MM.1S (cell line): ENCODE measurements at regions not wholly inside any gene's neighbourhood (a gene's known extent, or its start where the extent isn't known, plus 50 kb on each side); places are given as distances from the start of the nearest gene placed in this dataset.

ENCODE experiments used
- DNase-seq: peaks from one replicate; pipeline ENCODE4 v3.0.0-alpha.2; 2015
- H2AFZ ChIP-seq: fragments of 300-600 bp; sonication (generic); 2 replicates; pipeline ENCODE4 v1.6.0; 2016; ENCODE audit warnings: antibody characterized with exemption, low read length
- H3F3A ChIP-seq: fragments of 300-600 bp; sonication (generic); 2 replicates; pipeline ENCODE4 v1.6.1; 2016; ENCODE audit warnings: mild to moderate bottlenecking, antibody characterized with exemption, low read length, moderate library complexity, mixed read lengths; ENCODE audit not compliant: insufficient read depth
- H3K27ac ChIP-seq: fragments of 300-600 bp; sonication (generic); 2 replicates; pipeline ENCODE4 v1.5.1; 2016; ENCODE audit warnings: mild to moderate bottlenecking, low read length
- H3K27me3 ChIP-seq: fragments of 300-600 bp; sonication (generic); replicated peaks from 2 replicates; pipeline ENCODE4 v1.6.0; 2016; ENCODE audit warnings: low read length; ENCODE audit not compliant: insufficient read depth
- H3K36me3 ChIP-seq: fragments of 300-600 bp; sonication (generic); replicated peaks from 2 replicates; pipeline ENCODE4 v1.6.1; 2016; ENCODE audit warnings: mild to moderate bottlenecking, low read length, mixed read lengths; ENCODE audit not compliant: insufficient read depth
- H3K4me1 ChIP-seq: fragments of 300-600 bp; sonication (generic); 2 replicates; pipeline ENCODE4 v1.6.1; 2016; ENCODE audit warnings: low read length, mixed read lengths
- H3K4me2 ChIP-seq: fragments of 300-600 bp; sonication (generic); 2 replicates; pipeline ENCODE4 v1.6.0; 2016; ENCODE audit warnings: low read depth, low read length
- H3K4me3 ChIP-seq: fragments of 300-600 bp; sonication (generic); 2 replicates; pipeline ENCODE4 v1.5.1; 2016; ENCODE audit warnings: low read length, mixed read lengths
- H3K79me2 ChIP-seq: fragments of 300-600 bp; sonication (generic); 2 replicates; pipeline ENCODE4 v1.6.1; 2016; ENCODE audit warnings: mixed run types, low read length, mixed read lengths
- H3K9ac ChIP-seq: fragments of 300-600 bp; sonication (generic); 2 replicates; pipeline ENCODE4 v1.6.1; 2016; ENCODE audit warnings: low read length, mixed read lengths
- H3K9me2 ChIP-seq: fragments of 300-600 bp; sonication (generic); replicated peaks from 2 replicates; pipeline ENCODE4 v1.6.1; 2016; ENCODE audit warnings: mild to moderate bottlenecking, low read length, mixed read lengths; ENCODE audit not compliant: insufficient read depth
- H3K9me3 ChIP-seq: fragments of 300-600 bp; sonication (generic); replicated peaks from 2 replicates; pipeline ENCODE4 v1.6.1; 2016; ENCODE audit warnings: mild to moderate bottlenecking, low read length, mixed read lengths; ENCODE audit not compliant: insufficient read depth
- H4K20me1 ChIP-seq: fragments of 300-600 bp; sonication (generic); 2 replicates; pipeline ENCODE4 v1.6.1; 2016; ENCODE audit warnings: mild to moderate bottlenecking, low read length, moderate library complexity, mixed read lengths; ENCODE audit not compliant: insufficient read depth
- EZH2 ChIP-seq: fragments of 300-600 bp; sonication (generic); optimal IDR thresholded peaks from 2 replicates; pipeline ENCODE3; 2017; ENCODE audit warnings: low read depth, mild to moderate bottlenecking, antibody characterized with exemption, low read length, mixed read lengths
- EZH2phosphoT487 ChIP-seq: fragments of 300-600 bp; sonication (generic); IDR thresholded peaks from 2 replicates; pipeline ENCODE4 v1.6.1; 2018; ENCODE audit warnings: antibody characterized with exemption, low read length
- TF ChIP-seq, protein P1 (sequence below): fragments of 300-600 bp; sonication (generic); IDR thresholded peaks from 2 replicates; pipeline ENCODE4 v1.5.1; 2016; ENCODE audit warnings: antibody characterized with exemption, low read length, mixed read lengths

DNA sequence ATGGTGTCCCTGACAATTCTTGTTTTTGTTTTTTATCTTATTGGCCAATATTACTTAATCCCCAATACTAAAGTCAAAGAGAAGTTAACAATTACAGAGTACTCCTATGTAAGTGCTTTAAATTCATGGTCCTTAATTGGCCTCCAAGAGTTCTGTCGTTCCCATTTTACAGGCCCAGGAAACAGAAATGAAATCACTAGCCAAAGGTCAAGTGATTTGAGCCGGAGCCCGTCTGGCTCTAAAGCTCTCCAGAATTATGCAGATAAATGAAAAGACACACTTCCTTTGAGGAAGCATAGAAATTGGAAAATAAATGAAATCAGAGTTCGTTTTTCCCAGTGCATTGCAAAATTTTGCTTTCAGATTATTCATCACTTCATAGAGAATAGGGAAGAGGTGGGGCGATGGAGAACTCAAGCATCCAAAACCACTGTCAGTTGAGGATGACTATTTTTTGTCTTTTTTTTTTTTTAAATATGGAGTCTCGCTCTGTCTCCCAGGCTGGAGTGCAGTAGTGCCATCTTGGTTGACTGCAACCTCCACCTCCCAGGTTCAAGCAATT lies 78.5 kb downstream of the MAP1LC3B2 start:
- DNase-seq, result no peak
- Histone ChIP-seq H4K20me1 (no peaks in the 10 kb centered on the region), H3K4me3 (no peak overlapping the region), H3F3A (no peaks in the 10 kb centered on the region), H3K4me1 (no peaks in the 10 kb centered on the region), H2AFZ (no peak overlapping the region), H3K9me3 (no peaks in the 10 kb centered on the region), H3K36me3 (no peaks in the 10 kb centered on the region), H3K79me2 (no peaks in the 10 kb centered on the region), H3K27me3 (no peaks in the 10 kb centered on the region), H3K9me2 (no peaks in the 10 kb centered on the region), H3K27ac (no peak overlapping the region), H3K4me2 (no peak overlapping the region), H3K9ac (no peak overlapping the region)
- no peak for TF ChIP-seq EZH2phosphoT487
- TF ChIP-seq EZH2, result no peak
- TF ChIP-seq, protein P1, sequence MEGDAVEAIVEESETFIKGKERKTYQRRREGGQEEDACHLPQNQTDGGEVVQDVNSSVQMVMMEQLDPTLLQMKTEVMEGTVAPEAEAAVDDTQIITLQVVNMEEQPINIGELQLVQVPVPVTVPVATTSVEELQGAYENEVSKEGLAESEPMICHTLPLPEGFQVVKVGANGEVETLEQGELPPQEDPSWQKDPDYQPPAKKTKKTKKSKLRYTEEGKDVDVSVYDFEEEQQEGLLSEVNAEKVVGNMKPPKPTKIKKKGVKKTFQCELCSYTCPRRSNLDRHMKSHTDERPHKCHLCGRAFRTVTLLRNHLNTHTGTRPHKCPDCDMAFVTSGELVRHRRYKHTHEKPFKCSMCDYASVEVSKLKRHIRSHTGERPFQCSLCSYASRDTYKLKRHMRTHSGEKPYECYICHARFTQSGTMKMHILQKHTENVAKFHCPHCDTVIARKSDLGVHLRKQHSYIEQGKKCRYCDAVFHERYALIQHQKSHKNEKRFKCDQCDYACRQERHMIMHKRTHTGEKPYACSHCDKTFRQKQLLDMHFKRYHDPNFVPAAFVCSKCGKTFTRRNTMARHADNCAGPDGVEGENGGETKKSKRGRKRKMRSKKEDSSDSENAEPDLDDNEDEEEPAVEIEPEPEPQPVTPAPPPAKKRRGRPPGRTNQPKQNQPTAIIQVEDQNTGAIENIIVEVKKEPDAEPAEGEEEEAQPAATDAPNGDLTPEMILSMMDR, result no peak

DNA sequence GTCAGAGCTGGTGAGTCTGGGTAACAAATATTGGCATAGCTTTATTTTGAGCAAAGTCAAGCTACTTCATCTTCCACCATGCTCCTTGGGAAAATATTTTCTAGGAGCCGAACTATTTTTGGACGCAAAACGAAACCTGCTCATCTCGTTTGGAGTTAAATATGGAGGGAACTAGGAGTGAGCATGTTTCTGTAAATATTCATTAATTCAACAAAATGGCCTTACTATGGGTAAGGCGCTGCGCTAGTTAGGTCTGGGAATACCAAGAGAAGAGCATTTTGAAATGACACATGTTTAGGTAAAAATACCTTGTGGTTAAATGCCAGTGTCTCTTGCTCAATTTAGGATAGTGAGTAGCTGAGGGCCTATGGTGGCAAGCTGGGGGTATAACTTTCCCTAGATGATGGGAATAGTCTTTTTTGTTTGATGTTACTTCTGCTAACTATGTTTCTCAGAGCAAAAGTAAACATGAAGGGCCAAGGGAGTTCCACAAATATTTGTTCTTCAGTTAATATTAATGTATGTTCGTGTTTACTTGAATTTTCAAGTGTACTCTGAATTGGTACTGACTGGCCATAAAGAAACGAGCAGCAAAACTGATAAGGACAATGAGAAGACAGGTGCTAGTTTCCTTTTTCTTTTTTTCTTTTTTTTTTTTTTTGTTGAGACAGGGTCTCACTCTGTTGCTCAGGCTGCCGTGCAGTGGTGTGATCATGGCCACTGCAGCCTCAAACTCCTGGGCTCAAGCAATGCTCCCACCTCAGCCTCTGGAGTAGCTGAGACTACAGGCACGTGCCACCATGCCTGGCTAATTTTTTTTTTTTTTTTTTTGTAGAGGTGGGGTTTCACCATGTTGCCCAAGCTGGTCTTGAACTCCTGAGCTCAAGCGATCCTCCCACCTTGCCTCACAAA lies 77.7 kb downstream of the MAP1LC3B2 start:
- no peaks in the 10 kb centered on the region for H4K20me1 ChIP-seq
- H3K36me3 ChIP-seq, result no peaks in the 10 kb centered on the region
- H3K9me3 ChIP-seq, result no peaks in the 10 kb centered on the region
- no peaks in the 10 kb centered on the region for H3F3A ChIP-seq
- H3K79me2 ChIP-seq, result no peaks in the 10 kb centered on the region
- H3K4me3 ChIP-seq, result no peak overlapping the region
- H3K27ac ChIP-seq, result no peak overlapping the region
- no peaks in the 10 kb centered on the region for H3K9me2 ChIP-seq
- no peak for DNase-seq
- H3K9ac ChIP-seq, result no peak overlapping the region
- no peaks in the 10 kb centered on the region for H3K27me3 ChIP-seq
- H2AFZ ChIP-seq, result no peak overlapping the region
- no peak overlapping the region for H3K4me2 ChIP-seq
- H3K4me1 ChIP-seq, result no peaks in the 10 kb centered on the region
- no peak for TF ChIP-seq EZH2
- no peak for TF ChIP-seq EZH2phosphoT487
- TF ChIP-seq, protein P1, result no peak

DNA sequence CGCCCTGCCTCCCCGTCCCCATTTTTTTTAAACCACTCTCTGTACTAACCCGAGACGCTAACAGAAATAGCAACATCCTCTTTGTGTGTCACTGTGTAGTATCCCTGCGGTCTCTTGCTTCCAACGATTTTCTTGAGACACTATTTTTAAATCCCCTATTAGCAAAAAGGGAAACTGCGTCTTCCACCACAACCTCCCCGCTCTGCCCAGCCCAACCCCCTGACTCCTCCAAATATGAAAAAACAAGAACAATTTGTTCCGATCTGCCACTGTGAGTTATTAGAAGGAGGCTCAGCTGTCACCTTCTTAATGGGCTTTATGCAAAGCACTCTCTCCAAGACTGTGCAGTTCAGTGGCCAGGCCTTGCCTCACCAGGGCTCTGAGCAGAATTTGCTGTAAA lies 76.3 kb downstream of the MAP1LC3B2 start:
- Histone ChIP-seq H3K36me3 (no peaks in the 10 kb centered on the region), H3F3A (no peaks in the 10 kb centered on the region), H3K9me3 (no peaks in the 10 kb centered on the region), H3K9ac (no peak overlapping the region), H3K27me3 (no peaks in the 10 kb centered on the region), H3K4me1 (no peaks in the 10 kb centered on the region), H3K4me2 (no peak overlapping the region), H3K9me2 (no peaks in the 10 kb centered on the region), H3K79me2 (no peaks in the 10 kb centered on the region), H4K20me1 (no peaks in the 10 kb centered on the region), H3K27ac (no peak overlapping the region), H2AFZ (no peak overlapping the region), H3K4me3 (no peak overlapping the region)
- no peak for TF ChIP-seq EZH2phosphoT487
- TF ChIP-seq, protein P1, result no peak
- TF ChIP-seq EZH2, result no peak
- no peak for DNase-seq
